ENCODE measurements at regions not wholly inside any gene's neighbourhood (a gene's known extent, or its start where the extent isn't known, plus 50 kb on each side); places are given as distances from the start of the nearest gene placed in this dataset.

DNA sequence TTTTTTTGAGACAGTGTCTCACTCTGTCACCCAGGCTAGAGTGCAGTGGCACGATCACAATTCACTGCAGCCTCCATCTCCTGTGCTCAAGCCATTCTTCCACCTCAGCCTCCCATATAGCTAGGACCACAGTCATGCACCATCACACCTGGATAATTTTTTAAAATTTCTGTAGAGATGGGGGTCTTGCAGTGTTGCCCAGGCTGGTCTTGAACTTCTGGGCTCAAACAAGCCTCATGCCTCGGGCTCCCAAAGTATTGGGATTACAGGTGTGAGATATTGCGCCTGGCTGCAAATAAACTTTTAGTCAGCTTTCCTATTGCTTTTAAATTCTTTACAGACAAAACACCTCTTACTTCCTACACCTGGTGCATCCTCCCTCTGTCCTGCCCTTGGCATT, 102.1 kb upstream of the VEPH1 start:
- intact Hi-C loops (cut with DNase I), result no loop called here
- no peaks in the 10 kb centered on the region for H3K9me3 ChIP-seq (replicated peaks in 1 of 3)
- no peak for DNase-seq
- H3K4me1 ChIP-seq (replicated peaks in 1 of 2), result no peaks in the 10 kb centered on the region
- H3K36me3 ChIP-seq (replicated peaks in 1 of 2), result no peaks in the 10 kb centered on the region
- 54 to 84% (median 67%) methylated on average over 3 of the region's 3 CpGs for WGBS, 4 donors
- no peak overlapping the region for H3K27ac ChIP-seq
- no peaks in the 10 kb centered on the region for H3K27me3 ChIP-seq
- no peak overlapping the region for H3K4me3 ChIP-seq
- TF ChIP-seq POLR2A (IDR thresholded peaks at IDR 0.05), result no peak
- TF ChIP-seq, protein P1, sequence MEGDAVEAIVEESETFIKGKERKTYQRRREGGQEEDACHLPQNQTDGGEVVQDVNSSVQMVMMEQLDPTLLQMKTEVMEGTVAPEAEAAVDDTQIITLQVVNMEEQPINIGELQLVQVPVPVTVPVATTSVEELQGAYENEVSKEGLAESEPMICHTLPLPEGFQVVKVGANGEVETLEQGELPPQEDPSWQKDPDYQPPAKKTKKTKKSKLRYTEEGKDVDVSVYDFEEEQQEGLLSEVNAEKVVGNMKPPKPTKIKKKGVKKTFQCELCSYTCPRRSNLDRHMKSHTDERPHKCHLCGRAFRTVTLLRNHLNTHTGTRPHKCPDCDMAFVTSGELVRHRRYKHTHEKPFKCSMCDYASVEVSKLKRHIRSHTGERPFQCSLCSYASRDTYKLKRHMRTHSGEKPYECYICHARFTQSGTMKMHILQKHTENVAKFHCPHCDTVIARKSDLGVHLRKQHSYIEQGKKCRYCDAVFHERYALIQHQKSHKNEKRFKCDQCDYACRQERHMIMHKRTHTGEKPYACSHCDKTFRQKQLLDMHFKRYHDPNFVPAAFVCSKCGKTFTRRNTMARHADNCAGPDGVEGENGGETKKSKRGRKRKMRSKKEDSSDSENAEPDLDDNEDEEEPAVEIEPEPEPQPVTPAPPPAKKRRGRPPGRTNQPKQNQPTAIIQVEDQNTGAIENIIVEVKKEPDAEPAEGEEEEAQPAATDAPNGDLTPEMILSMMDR (IDR thresholded peaks at IDR 0.05), result no peak

DNA sequence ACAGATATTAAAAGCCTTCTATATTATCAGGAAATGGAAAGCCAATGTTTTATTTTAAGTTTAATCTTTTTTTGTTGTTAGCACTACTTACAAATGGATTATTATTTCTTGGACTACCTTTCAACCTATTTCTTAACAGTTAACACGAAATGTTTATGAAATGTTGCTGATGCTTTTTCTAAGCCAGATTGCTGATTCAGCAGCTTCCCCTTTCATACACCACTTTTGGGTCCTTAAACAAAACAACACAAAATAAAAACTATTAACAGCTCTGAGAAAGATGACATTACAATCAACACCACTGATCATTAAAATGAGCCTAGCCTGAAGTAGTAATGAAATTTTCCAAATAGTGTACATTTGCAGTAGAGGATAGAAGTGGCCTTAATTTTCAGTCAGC, 99.2 kb upstream of the VEPH1 start:
- no peak for DNase-seq
- TF ChIP-seq POLR2A (IDR thresholded peaks at IDR 0.05), result no peak
- TF ChIP-seq, protein P1 (IDR thresholded peaks at IDR 0.05), result no peak
- intact Hi-C loops (cut with DNase I), result no loop called here
- H3K4me1 ChIP-seq (replicated peaks in 1 of 2), result no peaks in the 10 kb centered on the region
- H3K36me3 ChIP-seq (replicated peaks in 1 of 2), result no peaks in the 10 kb centered on the region
- H3K4me3 ChIP-seq, result no peak overlapping the region
- no peaks in the 10 kb centered on the region for H3K9me3 ChIP-seq (replicated peaks in 1 of 3)
- WGBS, 4 donors, result 52 to 87% (median 70%) methylated on average over 1 of the region's 1 CpG
- no peak overlapping the region for H3K27ac ChIP-seq
- H3K27me3 ChIP-seq, result no peaks in the 10 kb centered on the region

DNA sequence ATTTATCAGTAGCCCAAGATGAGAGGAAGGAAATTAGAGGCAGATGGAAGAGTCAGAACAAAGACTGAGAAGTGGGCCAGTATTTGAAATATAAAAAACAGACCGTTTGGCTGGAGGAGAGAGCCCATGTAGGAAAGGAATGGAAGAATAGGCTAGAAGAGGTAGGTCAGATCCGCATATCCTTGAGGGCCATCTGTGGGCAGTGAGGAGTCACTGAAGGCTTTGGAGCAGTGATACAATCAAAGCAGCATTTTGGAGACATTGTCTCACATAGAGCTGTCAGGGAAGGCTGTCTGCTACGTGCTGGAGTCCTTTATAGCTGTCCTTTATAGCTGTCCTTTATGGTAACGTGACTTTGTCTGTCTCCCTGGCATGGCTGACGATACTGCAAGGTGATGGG, 92.0 kb upstream of the VEPH1 start:
- 66 to 76% (median 72%) methylated on average over 5 of the region's 5 CpGs for WGBS, 4 donors
- no peak overlapping the region for H3K27ac ChIP-seq
- no peak overlapping the region for H3K4me3 ChIP-seq
- no peaks in the 10 kb centered on the region for H3K27me3 ChIP-seq
- H3K36me3 ChIP-seq (replicated peaks in 1 of 2), result no peaks in the 10 kb centered on the region
- no peak for TF ChIP-seq POLR2A (IDR thresholded peaks at IDR 0.05)
- TF ChIP-seq, protein P1 (IDR thresholded peaks at IDR 0.05), result no peak
- intact Hi-C loops (cut with DNase I), result no loop called here
- H3K9me3 ChIP-seq (replicated peaks in 1 of 3), result no peaks in the 10 kb centered on the region
- no peaks in the 10 kb centered on the region for H3K4me1 ChIP-seq (replicated peaks in 1 of 2)
- no peak for DNase-seq

DNA sequence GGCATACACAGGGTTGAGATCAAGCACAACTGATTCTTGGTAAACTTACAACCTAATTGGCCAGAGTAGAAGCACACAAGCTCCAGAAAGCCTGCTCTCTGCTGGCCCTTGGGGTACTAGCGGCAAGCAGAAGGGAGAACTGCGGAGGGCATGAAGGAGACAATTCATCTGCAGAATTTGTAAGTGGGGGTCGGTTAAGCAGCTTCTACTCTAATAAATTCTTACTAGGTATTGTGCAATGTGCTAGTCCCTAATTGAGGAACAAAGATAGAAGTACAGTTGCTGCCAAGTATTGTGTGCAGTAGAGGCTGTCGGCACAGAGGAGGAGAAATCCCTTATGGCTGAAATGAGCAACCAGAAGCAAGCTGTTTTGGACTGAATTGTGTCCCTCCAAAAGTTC, 91.2 kb upstream of the VEPH1 start:
- Histone ChIP-seq H3K4me3 (no peak overlapping the region), H3K27me3 (no peaks in the 10 kb centered on the region), H3K27ac (no peak overlapping the region), H3K4me1 (replicated peaks in 1 of 2) (no peaks in the 10 kb centered on the region), H3K9me3 (replicated peaks in 1 of 3) (no peaks in the 10 kb centered on the region), H3K36me3 (replicated peaks in 1 of 2) (no peaks in the 10 kb centered on the region)
- WGBS, 4 donors, result 63 to 72% (median 67%) methylated on average over 4 of the region's 4 CpGs
- TF ChIP-seq, protein P1 (IDR thresholded peaks at IDR 0.05), result no peak
- no peak for TF ChIP-seq POLR2A (IDR thresholded peaks at IDR 0.05)
- intact Hi-C loops (cut with DNase I), result no loop called here
- no peak for DNase-seq
